ENCODE measurements at regions not wholly inside any gene's neighbourhood (a gene's known extent, or its start where the extent isn't known, plus 50 kb on each side); places are given as distances from the start of the nearest gene placed in this dataset.
A peak's percentile ranks its signal among the peaks of the same experiment; 100 is the strongest.

GRCh38 chr6:132131758-132132157 lies 180.6 kb upstream of the CCN2 start:
- peak overlapping the region; percentile 93 for H3K27ac Mint-ChIP-seq
- CTCF ChIA-PET: interaction anchor here (1.0 to 1.2 kb wide), 2 partner anchors 87 to 180 kb away, joined by 3 to 5 read pairs; partner anchors contain the start of gene CCN2
- H3K9me3 Mint-ChIP-seq (ENCODE audit: insufficient read depth): no peaks in the 10 kb centered on the region
- peak overlapping the region; percentile 77 to 91 for H3K27ac ChIP-seq (ENCODE audit: low read length in 2 of 2)
- intact Hi-C loops (cut with micrococcal nuclease): no loop called here
- peak overlapping the region; percentile 76 for H3K4me2 ChIP-seq (replicated peaks; ENCODE audit: low read depth, low read length, poor library complexity, severe bottlenecking)
- H3K9ac ChIP-seq (ENCODE audit: low read length): peak overlapping the region; percentile 52
- no peak overlapping the region for H3K4me3 ChIP-seq (ENCODE audit: control extremely low read depth in 1 of 5, extremely low read depth in 1 of 5, insufficient read depth in 1 of 5, low read depth in 2 of 5, low read length in 4 of 5)
- DNase-seq (peak; percentile 29), ATAC-seq (ENCODE audit: low read depth) (peak; percentile 48)
- H4K20me1 ChIP-seq (ENCODE audit: control insufficient read depth, insufficient read depth, low read length, poor library complexity, severe bottlenecking): no peaks in the 10 kb centered on the region
- H3K27me3 Mint-ChIP-seq: no peaks in the 10 kb centered on the region
- H3K27me3 ChIP-seq (replicated peaks in 1 of 4; ENCODE audit: control extremely low read depth in 1 of 4, control insufficient read depth in 3 of 4, insufficient read depth in 4 of 4, low read length in 3 of 4): no peaks in the 10 kb centered on the region
- H3K4me1 ChIP-seq (ENCODE audit: control insufficient read depth in 2 of 2, insufficient read depth in 2 of 2, low read length in 2 of 2): peaks cover 62 to 64% of the 10 kb centered on the region in 2 donors
- peak overlapping the region; percentile 75 for H2AFZ ChIP-seq (ENCODE audit: insufficient read depth, low read depth, low read length, poor library complexity, severe bottlenecking)
- peak overlapping the region; percentile 81 for H3K4me3 Mint-ChIP-seq
- TF ChIP-seq EZH2 (IDR thresholded peaks at IDR 0.05; ENCODE audit: borderline replicate concordance, insufficient read depth, low read depth, low read length, poor library complexity, severe bottlenecking) (no peak), CTCF (IDR thresholded peaks at IDR 0.05) (no peak)
- H3K36me3 ChIP-seq (replicated peaks in 1 of 2; ENCODE audit: control extremely low read depth in 1 of 2, control insufficient read depth in 1 of 2, extremely low read depth in 1 of 2, insufficient read depth in 2 of 2, low read length in 1 of 2): no peaks in the 10 kb centered on the region
- no peaks in the 10 kb centered on the region for H3K9me3 ChIP-seq (ENCODE audit: control extremely low read depth in 1 of 3, control insufficient read depth in 2 of 3, insufficient read depth in 1 of 3, low read length in 2 of 3)
- peaks cover 62% of the 10 kb centered on the region for H3K4me1 Mint-ChIP-seq
- POLR2A ChIA-PET: interaction anchor here (0.8 kb wide), 1 partner anchor 8 kb away, joined by 5 read pairs; no protein-coding TSS in a partner anchor
- no CpG with 5 or more reads among the region's 2 CpGs for WGBS (ENCODE audit: insufficient coverage)
- H3K79me2 ChIP-seq (ENCODE audit: control insufficient read depth, insufficient read depth, low read length): peaks cover 20% of the 10 kb centered on the region

- no peaks in the 10 kb centered on the region for H4K20me1 ChIP-seq (ENCODE audit: control insufficient read depth, insufficient read depth, low read length, poor library complexity, severe bottlenecking)
- peak overlapping the region; percentile 77 to 91 for H3K27ac ChIP-seq (ENCODE audit: low read length in 2 of 2)
- CTCF ChIA-PET: interaction anchor here (1.0 to 1.2 kb wide), 2 partner anchors 87 to 180 kb away, joined by 3 to 5 read pairs; partner anchors contain the start of gene CCN2
- peak overlapping the region; percentile 76 for H3K4me2 ChIP-seq (replicated peaks; ENCODE audit: low read depth, low read length, poor library complexity, severe bottlenecking)
- H3K4me1 ChIP-seq (ENCODE audit: control insufficient read depth in 2 of 2, insufficient read depth in 2 of 2, low read length in 2 of 2): peaks cover 58 to 60% of the 10 kb centered on the region in 2 donors
- H2AFZ ChIP-seq (ENCODE audit: insufficient read depth, low read depth, low read length, poor library complexity, severe bottlenecking): peak overlapping the region; percentile 75
- TF ChIP-seq EZH2 (IDR thresholded peaks at IDR 0.05; ENCODE audit: borderline replicate concordance, insufficient read depth, low read depth, low read length, poor library complexity, severe bottlenecking) (no peak), CTCF (IDR thresholded peaks at IDR 0.05) (no peak)
- 13% methylated on average over 1 of the region's 3 CpGs for WGBS (ENCODE audit: insufficient coverage)
- H3K27me3 Mint-ChIP-seq: no peaks in the 10 kb centered on the region
- H3K4me3 ChIP-seq (ENCODE audit: control extremely low read depth in 1 of 5, extremely low read depth in 1 of 5, insufficient read depth in 1 of 5, low read depth in 2 of 5, low read length in 4 of 5): peak overlapping the region in 2 of 5 experiments; percentile 23 to 45
- peak overlapping the region; percentile 52 for H3K9ac ChIP-seq (ENCODE audit: low read length)
- peak overlapping the region; percentile 93 for H3K27ac Mint-ChIP-seq
- H3K4me3 Mint-ChIP-seq: peak overlapping the region; percentile 81
- no peak for ATAC-seq (ENCODE audit: low read depth)
- no peaks in the 10 kb centered on the region for H3K36me3 ChIP-seq (replicated peaks in 1 of 2; ENCODE audit: control extremely low read depth in 1 of 2, control insufficient read depth in 1 of 2, extremely low read depth in 1 of 2, insufficient read depth in 2 of 2, low read length in 1 of 2)
- POLR2A ChIA-PET: no interaction called here
- intact Hi-C loops (cut with micrococcal nuclease): no loop called here
- H3K9me3 Mint-ChIP-seq (ENCODE audit: insufficient read depth): no peaks in the 10 kb centered on the region
- no peaks in the 10 kb centered on the region for H3K27me3 ChIP-seq (replicated peaks in 1 of 4; ENCODE audit: control extremely low read depth in 1 of 4, control insufficient read depth in 3 of 4, insufficient read depth in 4 of 4, low read length in 3 of 4)
- DNase-seq: no peak
- H3K4me1 Mint-ChIP-seq: peaks cover 60% of the 10 kb centered on the region
- H3K79me2 ChIP-seq (ENCODE audit: control insufficient read depth, insufficient read depth, low read length): peaks cover 20% of the 10 kb centered on the region
- H3K9me3 ChIP-seq (ENCODE audit: control extremely low read depth in 1 of 3, control insufficient read depth in 2 of 3, insufficient read depth in 1 of 3, low read length in 2 of 3): no peaks in the 10 kb centered on the region
Observed at GRCh38 chr6:132131351-132131750, 180.2 kb upstream of the CCN2 start.

Data from B cell (primary cell).